GM21367 (cell line): ENCODE measurements at regions not wholly inside any gene's neighbourhood (a gene's known extent, or its start where the extent isn't known, plus 50 kb on each side); places are given as distances from the start of the nearest gene placed in this dataset.
A peak's percentile ranks its signal among the peaks of the same experiment; 100 is the strongest.

ENCODE experiments used
- ATAC-seq: cut with Tn5 transposase; IDR thresholded peaks from one replicate; pipeline ENCODE4 v1.9.1; 2021; ENCODE audit not compliant: unreplicated experiment

DNA sequence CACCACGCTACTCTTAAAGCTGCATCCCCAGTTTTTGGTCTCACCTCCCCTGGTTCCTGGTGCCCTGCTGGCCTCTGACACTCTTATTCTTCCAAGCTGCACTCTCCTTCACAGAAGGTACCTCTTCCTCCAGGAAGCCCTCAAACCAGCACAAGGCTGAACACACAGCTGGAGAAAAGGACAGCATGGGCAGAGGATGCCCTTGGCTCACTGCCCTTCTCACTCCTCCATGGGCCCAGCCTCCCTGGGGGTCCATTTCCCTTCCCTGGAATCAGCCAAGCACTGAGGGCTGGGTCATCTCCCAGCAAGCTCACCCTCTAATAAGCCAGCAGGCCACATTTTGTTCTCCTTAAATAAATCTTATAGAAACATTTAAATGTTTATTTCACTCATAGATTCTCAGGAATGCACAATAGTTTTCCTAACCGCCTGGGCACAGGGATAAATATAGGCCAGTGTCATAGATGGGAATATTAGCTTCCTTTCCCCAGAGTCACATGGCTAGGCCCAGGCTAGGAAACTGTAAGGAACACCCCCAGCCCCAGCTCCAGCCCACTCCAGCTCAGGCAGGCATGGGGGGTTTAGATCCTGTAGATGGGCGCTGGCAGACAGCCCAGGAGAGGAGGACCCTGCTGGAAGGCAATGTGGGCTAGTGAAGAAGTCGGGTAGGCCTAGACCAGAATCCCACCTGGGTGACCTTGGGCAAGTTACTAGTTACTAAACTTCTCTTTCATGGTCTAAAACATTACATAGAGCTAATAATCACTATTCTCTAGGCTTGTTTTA, 51.5 kb downstream of the IRAG1 start:
- no peak for ATAC-seq

GRCh38 chr11:10641177-10641911, 52.2 kb downstream of the IRAG1 start:
- ATAC-seq = peak; percentile 79

DNA sequence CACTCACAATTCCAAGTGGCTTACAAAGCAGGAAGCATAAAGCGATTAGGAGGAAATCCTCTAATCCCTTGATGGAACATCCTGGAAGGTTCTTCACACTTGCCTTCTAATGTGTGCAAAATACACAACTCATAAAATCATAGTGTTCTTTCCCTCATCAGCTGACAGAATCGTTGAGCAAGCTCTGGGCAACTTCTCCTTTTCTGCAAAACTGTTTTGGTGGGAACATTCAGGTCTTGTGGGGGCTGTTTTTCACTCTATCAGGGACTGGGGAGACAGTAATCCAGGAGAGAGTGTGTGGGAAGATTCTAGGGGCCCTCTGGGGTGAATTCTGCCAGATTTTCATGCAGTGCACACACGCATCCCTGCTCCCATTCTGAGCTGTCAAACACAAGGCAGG, 53.2 kb downstream of the IRAG1 start:
- no peak for ATAC-seq

- no peak for ATAC-seq
Observed at GRCh38 chr11:10639350-10639749, 54.2 kb downstream of the IRAG1 start.

DNA sequence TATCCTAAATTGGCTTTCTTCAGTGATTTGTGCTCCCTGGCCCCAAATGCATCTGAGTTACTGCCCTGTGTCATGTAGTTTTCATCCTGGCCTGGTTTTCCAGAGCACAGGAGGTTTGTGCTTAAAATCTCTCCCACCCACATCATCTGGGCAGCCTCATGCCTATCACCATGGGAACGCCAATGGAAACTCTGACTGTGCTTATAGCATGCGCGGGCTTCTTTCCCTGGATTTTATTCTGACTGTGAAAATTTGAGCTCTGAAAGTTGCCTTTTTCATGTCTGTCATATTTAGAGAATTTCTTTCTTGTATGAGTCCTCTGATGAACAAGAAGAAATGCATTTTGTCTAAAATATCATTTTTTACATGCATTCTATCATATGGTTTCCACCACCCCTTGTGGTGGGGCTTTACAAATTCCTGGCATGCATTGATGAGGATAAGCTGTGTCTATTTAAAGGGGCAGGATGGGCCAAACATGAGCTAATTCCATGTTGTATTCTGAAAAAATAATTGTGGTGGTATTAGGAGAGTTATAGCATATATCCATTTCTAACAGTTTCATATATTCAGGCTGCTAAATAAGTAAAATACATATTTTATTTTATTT, 55.1 kb downstream of the IRAG1 start:
- no peak for ATAC-seq

GRCh38 chr11:10637731-10638151, 55.8 kb downstream of the IRAG1 start:
- no peak for ATAC-seq

DNA sequence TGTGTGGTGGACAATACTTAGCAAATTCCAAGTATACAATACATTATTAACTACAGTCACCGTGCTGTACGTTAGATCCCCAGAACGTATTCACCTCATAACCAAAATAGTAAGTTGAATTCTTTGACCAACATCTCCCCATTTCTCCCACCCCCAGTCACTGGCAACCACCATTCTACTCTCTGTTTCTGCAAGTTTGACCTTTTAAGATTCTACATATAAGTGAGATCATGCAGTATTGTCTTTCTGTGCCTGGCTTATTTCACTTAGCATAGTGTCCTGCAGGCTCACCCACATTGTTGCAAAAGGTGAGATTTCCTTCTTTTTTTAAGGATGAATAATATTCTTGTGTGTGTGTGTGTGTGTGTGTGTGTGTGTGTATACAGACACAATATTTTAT, 59.1 kb downstream of the IRAG1 start:
- no peak for ATAC-seq

DNA sequence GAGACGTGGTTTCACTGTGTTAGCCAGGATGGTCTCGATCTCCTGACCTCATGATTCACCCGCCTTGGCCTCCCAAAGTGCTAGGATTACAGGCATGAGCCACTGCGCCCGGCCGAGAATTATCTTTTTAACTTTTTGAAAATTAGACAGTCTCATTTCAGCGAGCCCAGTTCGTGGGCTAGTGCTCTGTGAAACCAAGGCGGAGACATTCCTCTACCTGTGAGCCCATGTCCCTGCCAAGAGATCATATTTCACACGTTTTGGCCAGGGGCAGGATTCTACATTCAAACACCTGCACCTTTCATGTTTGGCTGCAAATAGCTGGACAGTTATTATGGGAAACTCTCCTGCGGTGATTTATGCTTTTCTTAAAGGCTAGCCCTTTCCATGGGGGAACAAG, 60.3 kb downstream of the IRAG1 start:
- no peak for ATAC-seq

- no peak for ATAC-seq
Observed at GRCh38 chr11:10632483-10632882, 61.1 kb downstream of the IRAG1 start.

- no peak for ATAC-seq
Observed at GRCh38 chr11:10631761-10632160, 61.8 kb downstream of the IRAG1 start.

GRCh38 chr11:10629411-10630002, 61.0 kb upstream of the LYVE1 start:
- ATAC-seq = no peak

DNA sequence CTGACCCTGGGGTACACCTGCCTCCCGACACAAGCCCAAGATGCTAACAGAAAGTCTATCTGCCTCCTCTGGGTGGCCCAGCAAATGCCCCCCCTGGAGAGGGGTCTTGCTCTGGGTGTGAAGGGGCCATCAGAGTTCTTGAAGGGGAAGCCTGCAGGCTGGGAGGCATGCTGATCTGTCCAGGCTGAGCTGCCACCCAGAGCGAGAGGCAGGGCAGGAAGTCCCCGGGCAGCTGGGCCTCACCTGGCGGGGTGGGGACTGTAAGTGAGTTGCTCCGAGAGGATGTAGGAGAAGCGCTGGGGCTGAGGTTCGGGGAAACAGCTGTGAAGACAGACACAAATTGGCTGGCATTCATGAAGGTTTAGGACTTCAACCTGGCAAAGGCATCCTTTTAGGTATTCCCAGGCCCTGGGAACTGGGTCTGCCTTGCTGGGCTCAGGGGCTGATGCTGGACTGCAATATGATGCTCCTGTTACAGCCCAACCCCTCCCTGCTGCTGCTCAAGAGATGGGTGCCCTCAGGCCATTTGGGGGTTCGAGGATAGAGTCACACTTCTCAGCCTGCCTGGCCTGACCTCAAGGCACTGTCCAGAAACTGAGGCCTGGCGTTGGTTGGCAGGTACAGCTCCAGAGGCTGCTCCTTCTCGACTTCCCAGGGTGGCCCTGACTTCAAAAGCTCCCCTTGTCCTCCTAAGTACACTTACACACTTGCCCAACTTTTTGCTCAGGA, 60.2 kb upstream of the LYVE1 start:
- ATAC-seq = no peak

- no peak for ATAC-seq
Observed at GRCh38 chr11:10627816-10628215, 59.4 kb upstream of the LYVE1 start.

DNA sequence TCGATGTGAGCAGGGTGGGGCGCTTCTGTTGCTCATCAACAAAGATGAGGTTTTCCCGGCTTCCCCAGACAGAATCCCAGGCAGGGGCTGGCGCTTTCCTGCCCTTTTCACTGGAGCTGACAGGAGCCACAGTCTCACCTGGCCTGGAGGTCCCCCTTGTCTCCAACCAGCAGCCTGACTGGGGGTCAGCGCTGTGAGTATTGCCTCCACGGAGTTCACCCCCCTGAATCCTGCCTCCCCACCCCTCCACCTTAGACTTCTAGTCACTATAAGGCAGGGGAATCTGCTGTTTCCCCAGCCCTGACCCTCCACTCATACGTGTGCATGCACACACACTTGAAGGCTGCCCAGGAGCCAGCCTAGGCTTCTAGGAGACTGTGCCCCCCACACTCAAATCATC, 58.8 kb upstream of the LYVE1 start:
- ATAC-seq = no peak

DNA sequence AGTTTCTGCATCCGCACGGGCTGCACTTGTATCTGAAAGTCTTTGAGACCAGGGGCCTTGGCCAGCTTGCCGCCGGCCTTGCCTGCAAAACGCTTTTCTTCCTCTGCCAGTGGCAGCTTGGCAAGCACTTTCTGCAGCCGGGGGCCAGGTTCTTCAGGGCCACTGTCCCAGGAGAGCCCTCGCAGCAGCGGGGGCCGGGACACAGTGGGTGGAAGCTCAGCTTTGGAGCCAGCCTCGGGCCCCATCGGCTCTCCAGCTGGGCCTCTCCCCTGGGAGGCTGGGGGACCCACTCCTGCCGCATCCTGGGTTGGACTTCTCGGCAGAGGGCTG, 57.5 kb upstream of the LYVE1 start:
- no peak for ATAC-seq

- ATAC-seq = no peak
Observed at GRCh38 chr11:10625281-10625981, 57.0 kb upstream of the LYVE1 start.

- ATAC-seq = no peak
Observed at GRCh38 chr11:10623797-10624761, 55.6 kb upstream of the LYVE1 start.

DNA sequence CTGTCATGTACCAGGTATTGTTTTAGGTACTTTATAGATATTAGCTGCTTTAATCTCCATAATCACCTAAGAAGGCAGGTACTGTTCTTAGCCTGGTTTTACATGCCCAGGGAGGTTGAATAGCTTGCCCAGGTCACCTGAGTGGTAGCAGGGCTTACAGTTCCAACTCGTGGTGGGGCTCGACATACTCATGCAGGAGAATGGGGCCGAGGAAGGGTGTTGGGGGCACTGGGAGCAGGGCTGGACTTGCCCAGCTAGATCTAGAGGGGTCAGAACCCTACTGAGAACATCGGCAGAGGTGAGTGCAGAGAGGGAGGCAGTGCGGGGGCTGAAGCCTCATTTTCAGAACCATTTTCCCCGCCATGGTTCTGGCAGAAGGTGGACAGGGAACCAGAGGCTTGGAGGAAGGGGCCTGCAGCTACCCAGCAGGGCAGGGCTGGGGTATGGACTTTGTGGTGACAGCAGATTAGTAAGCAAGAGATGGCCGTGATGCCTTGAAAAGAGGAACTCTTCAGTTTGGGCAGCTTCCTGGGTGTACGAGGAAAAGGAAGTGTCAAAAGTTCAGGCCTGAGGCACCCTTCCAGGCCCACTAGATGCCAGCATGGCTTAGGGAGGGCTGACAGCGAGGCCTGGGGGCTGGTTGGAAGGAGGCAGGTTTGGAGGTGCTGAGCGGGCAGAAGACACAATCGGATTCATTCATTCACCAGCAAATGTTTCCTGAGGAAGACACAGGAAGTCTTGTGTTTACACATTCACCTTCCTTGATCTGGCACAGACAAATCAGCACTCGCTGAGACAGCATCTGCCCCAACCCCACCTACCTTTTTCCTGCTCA, 54.7 kb upstream of the LYVE1 start:
- no peak for ATAC-seq

DNA sequence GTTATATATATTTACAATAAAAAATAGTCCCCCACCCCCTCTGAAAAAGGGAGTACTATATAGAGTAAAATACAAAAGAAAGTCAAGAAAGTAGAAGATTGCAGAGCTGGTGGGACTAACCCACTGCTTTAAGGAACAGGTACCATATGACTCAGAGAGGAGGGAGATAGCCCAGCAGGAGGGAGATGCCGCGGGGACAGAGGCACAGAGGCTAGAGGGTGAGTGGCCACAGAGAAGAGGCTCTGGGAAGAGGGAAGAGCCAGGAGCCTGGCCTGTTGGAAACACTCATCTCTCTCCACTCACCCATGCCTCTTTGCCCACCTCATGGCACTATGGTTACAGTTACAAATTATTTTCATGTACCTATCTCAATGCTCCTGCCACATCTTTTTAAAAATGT, 53.6 kb upstream of the LYVE1 start:
- ATAC-seq = no peak
